A549 (cell line): ENCODE measurements at regions not wholly inside any gene's neighbourhood (a gene's known extent, or its start where the extent isn't known, plus 50 kb on each side); places are given as distances from the start of the nearest gene placed in this dataset.

ENCODE experiments used
- CHD2 ChIP-seq: fragments of 150-350 bp; IDR thresholded peaks from 2 replicates; pipeline ENCODE4 v1.6.1; 2014; ENCODE audit warnings: low read length; ENCODE audit not compliant: partially characterized antibody
- CHD4 ChIP-seq: fragments of 200-600 bp; sonication (generic); IDR thresholded peaks from 2 replicates; pipeline ENCODE4 v1.6.1; 2016; ENCODE audit warnings: antibody characterized with exemption, mild to moderate bottlenecking, borderline replicate concordance
- CTCF ChIP-seq: fragments of >200 bp; sonication (Bioruptor Twin); formaldehyde crosslinking; IDR thresholded peaks from 3 replicates; pipeline ENCODE4 v1.5.1; 2016
- POLR2A ChIP-seq: IDR thresholded peaks from 2 replicates; pipeline ENCODE4 v1.6.1; 2012; ENCODE audit warnings: mild to moderate bottlenecking, low read length

- TF ChIP-seq CHD2: no peak
- no peak for TF ChIP-seq POLR2A
- TF ChIP-seq CHD4: no peak
- no peak for TF ChIP-seq CTCF
Measured at GRCh38 chr9:89815061-89815902, 210.5 kb downstream of the GADD45G start.
